Caki2 (cell line): ENCODE measurements at regions not wholly inside any gene's neighbourhood (a gene's known extent, or its start where the extent isn't known, plus 50 kb on each side); places are given as distances from the start of the nearest gene placed in this dataset.
A peak's percentile ranks its signal among the peaks of the same experiment; 100 is the strongest.

Source experiments
- DNase-seq: peaks from one replicate; pipeline ENCODE4 v3.0.0-alpha.2; 2015; ENCODE audit warnings: low read depth
- in situ Hi-C: cut with HindIII; loops from 2 replicates; pipeline ENCODE4 v1.10.0; 2016; ENCODE audit warnings: low sequenced_read_pairs, low pct_unique_long_range_greater_than_20kb, mixed read lengths

- DNase-seq = no peak
- in situ Hi-C loops = no loop called here
Observed at GRCh38 chr18:70982292-70982691, 693.4 kb downstream of the SOCS6 start.

- in situ Hi-C loops = no loop called here
- DNase-seq = no peak
Observed at GRCh38 chr18:70981400-70982140, 692.7 kb downstream of the SOCS6 start.

GRCh38 chr18:70973626-70974025 lies 684.8 kb downstream of the SOCS6 start:
- DNase-seq = no peak
- in situ Hi-C loops = no loop called here

- no peak for DNase-seq
- in situ Hi-C loops = no loop called here
Observed at GRCh38 chr18:70966419-70966818, 677.6 kb downstream of the SOCS6 start.

- in situ Hi-C loops = no loop called here
- DNase-seq = no peak
Observed at GRCh38 chr18:70961939-70962338, 673.1 kb downstream of the SOCS6 start.

- DNase-seq = no peak
- in situ Hi-C loops = no loop called here
Observed at GRCh38 chr18:70956554-70956953, 667.7 kb downstream of the SOCS6 start.

- in situ Hi-C loops = no loop called here
- no peak for DNase-seq
Observed at GRCh38 chr18:70936160-70936559, 647.3 kb downstream of the SOCS6 start.

GRCh38 chr18:70931942-70932814 lies 643.3 kb downstream of the SOCS6 start:
- DNase-seq = peak; percentile 22
- in situ Hi-C loops = no loop called here

GRCh38 chr18:70920840-70921374 lies 632.1 kb downstream of the SOCS6 start:
- no peak for DNase-seq
- in situ Hi-C loops = no loop called here

GRCh38 chr18:70907673-70908072 lies 618.8 kb downstream of the SOCS6 start:
- in situ Hi-C loops = no loop called here

GRCh38 chr18:70892381-70892780 lies 603.5 kb downstream of the SOCS6 start:
- in situ Hi-C loops = no loop called here
- DNase-seq = no peak

More at GRCh38 chr18:70907673-70908072, 618.8 kb downstream of the SOCS6 start:
- peak; percentile 19 for DNase-seq

GRCh38 chr18:70870292-70870691 lies 581.4 kb downstream of the SOCS6 start:
- DNase-seq = no peak
- in situ Hi-C loops = no loop called here

- DNase-seq = no peak
- in situ Hi-C loops = no loop called here
Observed at GRCh38 chr18:70848329-70848728, 559.5 kb downstream of the SOCS6 start.

GRCh38 chr18:70840649-70841048 lies 551.8 kb downstream of the SOCS6 start:
- DNase-seq = no peak
- in situ Hi-C loops = no loop called here

GRCh38 chr18:70827632-70828031 lies 538.8 kb downstream of the SOCS6 start:
- DNase-seq = no peak
- in situ Hi-C loops = no loop called here

GRCh38 chr18:70826571-70826970 lies 537.7 kb downstream of the SOCS6 start:
- in situ Hi-C loops = no loop called here
- no peak for DNase-seq

- no peak for DNase-seq
- in situ Hi-C loops = no loop called here
Observed at GRCh38 chr18:70822691-70823090, 533.8 kb downstream of the SOCS6 start.

GRCh38 chr18:70822117-70822516 lies 533.3 kb downstream of the SOCS6 start:
- in situ Hi-C loops = no loop called here
- DNase-seq = no peak

GRCh38 chr18:70808481-70809056 lies 519.7 kb downstream of the SOCS6 start:
- DNase-seq = no peak
- in situ Hi-C loops = no loop called here
